GM12873 (cell line): ENCODE measurements at regions not wholly inside any gene's neighbourhood (a gene's known extent, or its start where the extent isn't known, plus 50 kb on each side); places are given as distances from the start of the nearest gene placed in this dataset.

Experiments
- TF ChIP-seq, protein P1 (sequence below): IDR thresholded peaks from 2 replicates; pipeline ENCODE4 v1.5.1; 2012; ENCODE audit warnings: low read depth, mild to moderate bottlenecking, moderate library complexity, low read length, control low read depth; ENCODE audit not compliant: insufficient read depth; ENCODE audit errors: missing control alignments

DNA sequence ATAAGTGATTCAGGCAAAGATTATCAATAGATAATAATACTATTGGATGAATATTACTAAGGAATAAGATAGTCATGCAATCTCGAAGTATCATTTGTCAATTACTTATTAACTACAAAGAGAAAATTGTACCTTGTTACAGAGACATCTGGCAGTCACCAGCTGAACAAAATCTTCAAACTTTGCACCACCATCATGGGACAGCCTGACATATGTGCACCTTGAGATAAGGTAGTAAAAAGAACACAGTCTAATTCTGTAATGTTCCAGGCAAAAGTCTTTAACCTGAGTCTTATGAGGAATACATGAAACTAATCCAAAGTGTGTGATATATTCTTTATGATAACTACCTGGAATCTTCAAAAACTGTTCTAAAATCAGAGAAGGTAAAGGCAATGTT lies 423.0 kb upstream of the ZNF608 start:
- TF ChIP-seq, protein P1, sequence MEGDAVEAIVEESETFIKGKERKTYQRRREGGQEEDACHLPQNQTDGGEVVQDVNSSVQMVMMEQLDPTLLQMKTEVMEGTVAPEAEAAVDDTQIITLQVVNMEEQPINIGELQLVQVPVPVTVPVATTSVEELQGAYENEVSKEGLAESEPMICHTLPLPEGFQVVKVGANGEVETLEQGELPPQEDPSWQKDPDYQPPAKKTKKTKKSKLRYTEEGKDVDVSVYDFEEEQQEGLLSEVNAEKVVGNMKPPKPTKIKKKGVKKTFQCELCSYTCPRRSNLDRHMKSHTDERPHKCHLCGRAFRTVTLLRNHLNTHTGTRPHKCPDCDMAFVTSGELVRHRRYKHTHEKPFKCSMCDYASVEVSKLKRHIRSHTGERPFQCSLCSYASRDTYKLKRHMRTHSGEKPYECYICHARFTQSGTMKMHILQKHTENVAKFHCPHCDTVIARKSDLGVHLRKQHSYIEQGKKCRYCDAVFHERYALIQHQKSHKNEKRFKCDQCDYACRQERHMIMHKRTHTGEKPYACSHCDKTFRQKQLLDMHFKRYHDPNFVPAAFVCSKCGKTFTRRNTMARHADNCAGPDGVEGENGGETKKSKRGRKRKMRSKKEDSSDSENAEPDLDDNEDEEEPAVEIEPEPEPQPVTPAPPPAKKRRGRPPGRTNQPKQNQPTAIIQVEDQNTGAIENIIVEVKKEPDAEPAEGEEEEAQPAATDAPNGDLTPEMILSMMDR = no peak

DNA sequence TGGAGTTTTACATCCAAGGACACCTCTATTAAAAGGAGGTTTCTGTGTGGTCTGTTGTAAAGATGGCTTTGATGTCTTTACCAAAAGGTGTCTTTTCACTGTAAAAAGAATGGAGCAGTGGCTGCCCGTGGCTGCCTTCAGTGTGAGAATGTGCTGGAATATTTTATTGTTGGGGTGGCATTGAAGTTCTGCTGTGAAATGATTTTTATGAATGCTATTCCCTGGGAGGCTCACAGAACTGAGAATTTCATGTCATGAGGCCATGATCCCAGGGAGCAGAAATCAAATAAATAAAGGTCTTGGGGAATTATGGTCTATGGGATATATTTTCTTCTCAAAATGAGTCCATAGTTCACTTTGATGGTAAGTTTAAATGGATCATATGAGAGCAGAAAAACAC lies 425.2 kb upstream of the ZNF608 start:
- TF ChIP-seq, protein P1 = no peak

DNA sequence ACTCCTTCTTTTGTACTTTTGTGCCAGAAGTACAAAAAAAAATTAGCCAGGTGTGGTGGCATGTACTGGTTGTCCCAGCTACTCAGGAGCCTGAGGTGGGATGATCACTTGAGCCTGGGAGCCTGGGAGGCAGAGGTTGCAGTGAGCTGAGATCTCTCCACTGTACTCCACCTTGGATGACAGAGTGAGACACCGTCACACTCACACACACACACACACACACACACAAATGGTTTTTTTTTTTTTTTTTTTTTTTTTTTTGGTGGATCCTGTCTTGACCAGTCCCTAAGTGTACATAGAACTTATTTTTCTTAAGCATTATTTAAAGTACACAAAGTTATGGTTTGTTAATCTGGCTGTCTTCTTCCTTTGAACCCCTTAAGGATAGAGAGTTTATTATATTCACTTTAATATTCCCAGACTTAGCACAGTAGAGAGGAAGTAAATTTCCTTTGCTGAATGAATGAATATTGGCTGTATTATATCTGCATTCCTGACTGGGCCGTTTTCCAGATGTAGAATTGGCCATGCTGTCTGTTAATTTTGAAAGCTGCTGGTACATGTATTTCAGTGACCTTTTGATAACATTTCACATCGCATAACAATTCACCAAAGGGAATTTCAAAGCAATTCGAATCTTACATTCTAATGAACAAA lies 429.0 kb upstream of the ZNF608 start:
- TF ChIP-seq, protein P1 = no peak

DNA sequence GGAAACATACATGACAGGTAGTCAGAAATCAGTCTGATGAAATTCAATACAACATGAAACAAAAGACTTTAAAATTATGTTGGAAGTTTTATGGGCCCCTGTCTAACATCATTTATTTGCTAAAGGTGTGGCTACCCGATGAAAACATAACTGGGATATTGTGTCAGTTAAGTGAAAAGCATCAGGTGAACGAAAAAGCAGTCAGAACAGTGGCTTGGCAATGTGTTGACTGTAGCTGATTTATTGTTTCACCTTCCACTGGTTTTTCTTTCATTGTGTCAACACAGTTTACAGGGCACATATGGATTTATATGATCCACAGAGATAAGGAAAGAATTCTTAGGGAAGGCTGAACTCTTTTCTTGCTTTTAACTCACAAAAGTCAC lies 429.6 kb upstream of the ZNF608 start:
- TF ChIP-seq, protein P1 = no peak

DNA sequence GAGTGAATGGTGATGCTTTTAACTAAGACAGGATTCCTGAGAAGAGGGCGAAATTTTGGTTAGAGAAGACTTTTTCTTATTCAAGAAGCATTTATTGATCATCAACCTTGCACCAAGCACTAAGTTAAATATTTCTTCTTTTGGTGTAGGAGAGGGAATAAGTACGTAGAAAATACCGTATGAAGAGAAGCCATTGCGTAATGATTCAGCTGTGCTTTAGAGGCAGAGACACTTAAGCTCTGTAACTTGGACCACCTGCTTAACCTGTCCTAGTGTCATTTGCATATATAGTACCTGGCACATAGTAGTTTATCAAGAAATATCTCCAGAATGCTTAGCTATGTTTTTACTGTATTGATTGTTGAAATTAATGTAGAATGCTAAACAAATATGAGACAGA lies 430.9 kb upstream of the ZNF608 start:
- TF ChIP-seq, protein P1 = no peak

DNA sequence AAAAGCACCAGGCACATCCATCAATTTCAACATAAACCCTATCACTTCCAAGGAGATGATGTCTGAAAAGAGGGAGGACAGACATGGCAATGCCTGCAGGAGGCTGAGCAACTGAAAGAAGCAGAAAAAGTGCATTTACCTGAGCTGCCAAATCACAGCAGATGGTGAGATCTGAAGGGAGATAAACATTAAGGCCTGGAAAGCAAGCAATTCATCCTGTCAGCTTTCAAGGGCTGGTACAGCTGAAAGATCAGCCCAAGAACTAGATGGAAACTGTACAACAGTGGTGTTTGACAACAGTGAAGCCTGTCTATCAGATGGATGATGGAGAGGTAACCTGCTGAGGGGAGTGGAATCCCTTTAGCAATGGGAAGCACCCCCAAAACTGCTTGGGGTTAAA lies 433.2 kb upstream of the ZNF608 start:
- TF ChIP-seq, protein P1 = no peak

DNA sequence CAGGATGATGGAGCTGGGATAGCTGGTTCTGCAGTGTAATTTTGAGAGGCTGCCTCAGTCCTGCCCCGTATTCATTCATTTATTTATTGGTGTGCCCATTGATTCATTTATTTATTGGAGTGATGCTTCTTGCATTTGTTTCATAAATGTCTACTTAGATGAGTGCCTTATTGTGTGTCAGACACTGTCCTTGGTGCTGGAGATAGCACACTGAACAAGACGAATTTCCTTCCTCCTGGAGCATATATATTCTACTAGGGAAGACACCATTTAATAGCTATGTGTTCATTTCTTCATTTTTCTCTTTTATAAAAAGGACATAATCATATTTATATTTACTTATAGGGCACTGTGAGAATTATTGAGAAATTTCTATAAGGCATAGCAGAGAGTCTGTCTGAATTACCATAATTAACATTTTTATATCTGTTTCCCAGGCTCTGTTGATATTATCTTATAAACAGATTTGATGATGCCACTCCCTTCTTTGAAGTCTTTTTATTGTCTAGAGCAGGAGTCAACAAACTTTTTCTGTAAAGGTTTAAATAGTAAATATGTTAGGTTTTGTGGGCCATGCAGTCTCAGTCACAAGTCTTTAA lies 433.9 kb upstream of the ZNF608 start:
- TF ChIP-seq, protein P1 = no peak
